SK-N-SH (cell line): ENCODE measurements at regions not wholly inside any gene's neighbourhood (a gene's known extent, or its start where the extent isn't known, plus 50 kb on each side); places are given as distances from the start of the nearest gene placed in this dataset.

Experiments used
- ELF1 ChIP-seq: IDR thresholded peaks from 2 replicates; pipeline ENCODE4 v1.4.0; 2012
- EP300 ChIP-seq, 2 experiments: IDR thresholded peaks; 2 replicates each; pipeline versions ENCODE4 v1.4.0 to v1.6.1; 2012; ENCODE audit warnings: borderline replicate concordance in 1 of 2, low read depth in 1 of 2, low read length in 1 of 2
- EZH2phosphoT487 ChIP-seq: fragments of 200-600 bp; sonication (generic); IDR thresholded peaks from 2 replicates; pipeline ENCODE4 v1.6.1; 2017; ENCODE audit warnings: low read depth, mixed run types, mild to moderate bottlenecking, antibody characterized with exemption, moderate library complexity, borderline replicate concordance
- GABPA ChIP-seq: IDR thresholded peaks from 2 replicates; pipeline ENCODE4 v1.4.0; 2012; ENCODE audit warnings: low read depth, mild to moderate bottlenecking
- MEF2A ChIP-seq: IDR thresholded peaks from 2 replicates; pipeline ENCODE4 v1.4.0; 2012; ENCODE audit warnings: low read depth, borderline replicate concordance
- NFIC ChIP-seq: IDR thresholded peaks from 2 replicates; pipeline ENCODE4 v1.4.0; 2012; ENCODE audit warnings: borderline replicate concordance
- NRF1 ChIP-seq: IDR thresholded peaks from 2 replicates; pipeline ENCODE4 v1.6.1; 2012; ENCODE audit warnings: low read depth, mild to moderate bottlenecking, low read length
- POLR2AphosphoS5 ChIP-seq: IDR thresholded peaks from 2 replicates; pipeline ENCODE4 v1.6.1; 2012; ENCODE audit warnings: low read depth, low read length
- SIN3A ChIP-seq: IDR thresholded peaks from 2 replicates; pipeline ENCODE4 v1.6.1; 2012; ENCODE audit warnings: low read depth, mild to moderate bottlenecking, low read length, moderate library complexity, borderline replicate concordance
- YY1 ChIP-seq: IDR thresholded peaks from 2 replicates; pipeline ENCODE4 v1.4.0; 2012; ENCODE audit warnings: low read depth, mild to moderate bottlenecking
- TF ChIP-seq, protein P1 (sequence below): IDR thresholded peaks from 2 replicates; pipeline ENCODE4 v1.4.0; 2012; ENCODE audit warnings: low read depth
- TF ChIP-seq, protein P2 (sequence below): fragments of 200-600 bp; sonication (generic); IDR thresholded peaks from 2 replicates; pipeline ENCODE4 v1.6.1; 2017; ENCODE audit warnings: antibody characterized with exemption, mild to moderate bottlenecking, moderate library complexity
- TF ChIP-seq, protein P3 (sequence below): IDR thresholded peaks from 2 replicates; pipeline ENCODE4 v1.4.0; 2012; ENCODE audit warnings: low read depth, borderline replicate concordance

DNA sequence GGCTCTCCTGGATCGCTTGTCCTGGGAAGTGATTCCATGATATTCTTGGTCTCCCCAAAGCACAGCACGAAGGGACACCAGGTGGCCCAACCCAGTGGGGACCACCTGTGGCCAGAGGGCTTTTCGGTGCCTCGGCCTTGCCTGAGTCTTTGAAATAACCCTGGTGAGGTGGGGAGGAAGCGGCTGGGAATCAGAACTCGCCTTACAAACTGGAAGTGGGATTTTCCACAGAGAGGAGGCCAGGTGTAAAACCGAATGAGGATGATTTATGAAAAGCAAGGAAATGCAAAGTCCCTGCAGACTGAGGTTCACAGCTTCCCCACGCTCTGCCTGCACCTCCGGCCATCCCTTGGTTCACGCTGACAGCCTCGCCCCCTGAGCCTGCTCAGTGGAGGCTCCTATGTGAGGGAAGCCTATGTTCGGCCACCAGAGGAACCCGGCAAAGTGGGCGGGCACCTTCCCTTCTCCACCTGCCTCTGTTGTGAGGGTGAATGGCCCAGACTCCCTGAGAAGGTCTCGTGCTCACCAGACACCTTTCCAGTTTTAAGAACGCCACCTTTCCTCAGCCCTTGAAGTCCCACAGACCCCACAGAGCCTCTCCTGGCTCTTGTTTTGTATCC, 133.8 kb upstream of the CST7 start:
- TF ChIP-seq, protein P1, sequence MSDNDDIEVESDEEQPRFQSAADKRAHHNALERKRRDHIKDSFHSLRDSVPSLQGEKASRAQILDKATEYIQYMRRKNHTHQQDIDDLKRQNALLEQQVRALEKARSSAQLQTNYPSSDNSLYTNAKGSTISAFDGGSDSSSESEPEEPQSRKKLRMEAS: no peak
- TF ChIP-seq, protein P2, sequence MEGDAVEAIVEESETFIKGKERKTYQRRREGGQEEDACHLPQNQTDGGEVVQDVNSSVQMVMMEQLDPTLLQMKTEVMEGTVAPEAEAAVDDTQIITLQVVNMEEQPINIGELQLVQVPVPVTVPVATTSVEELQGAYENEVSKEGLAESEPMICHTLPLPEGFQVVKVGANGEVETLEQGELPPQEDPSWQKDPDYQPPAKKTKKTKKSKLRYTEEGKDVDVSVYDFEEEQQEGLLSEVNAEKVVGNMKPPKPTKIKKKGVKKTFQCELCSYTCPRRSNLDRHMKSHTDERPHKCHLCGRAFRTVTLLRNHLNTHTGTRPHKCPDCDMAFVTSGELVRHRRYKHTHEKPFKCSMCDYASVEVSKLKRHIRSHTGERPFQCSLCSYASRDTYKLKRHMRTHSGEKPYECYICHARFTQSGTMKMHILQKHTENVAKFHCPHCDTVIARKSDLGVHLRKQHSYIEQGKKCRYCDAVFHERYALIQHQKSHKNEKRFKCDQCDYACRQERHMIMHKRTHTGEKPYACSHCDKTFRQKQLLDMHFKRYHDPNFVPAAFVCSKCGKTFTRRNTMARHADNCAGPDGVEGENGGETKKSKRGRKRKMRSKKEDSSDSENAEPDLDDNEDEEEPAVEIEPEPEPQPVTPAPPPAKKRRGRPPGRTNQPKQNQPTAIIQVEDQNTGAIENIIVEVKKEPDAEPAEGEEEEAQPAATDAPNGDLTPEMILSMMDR: no peak
- no peak for TF ChIP-seq NFIC
- TF ChIP-seq MEF2A: no peak
- TF ChIP-seq POLR2AphosphoS5: no peak
- no peak for TF ChIP-seq EP300 (IDR thresholded peaks at IDR 0.05; ENCODE audit: borderline replicate concordance in 1 of 2, low read depth in 1 of 2, low read length in 1 of 2)
- TF ChIP-seq, protein P3, sequence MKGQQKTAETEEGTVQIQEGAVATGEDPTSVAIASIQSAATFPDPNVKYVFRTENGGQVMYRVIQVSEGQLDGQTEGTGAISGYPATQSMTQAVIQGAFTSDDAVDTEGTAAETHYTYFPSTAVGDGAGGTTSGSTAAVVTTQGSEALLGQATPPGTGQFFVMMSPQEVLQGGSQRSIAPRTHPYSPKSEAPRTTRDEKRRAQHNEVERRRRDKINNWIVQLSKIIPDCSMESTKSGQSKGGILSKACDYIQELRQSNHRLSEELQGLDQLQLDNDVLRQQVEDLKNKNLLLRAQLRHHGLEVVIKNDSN: no peak
- TF ChIP-seq NRF1: no peak
- no peak for TF ChIP-seq YY1
- TF ChIP-seq EZH2phosphoT487: no peak
- no peak for TF ChIP-seq SIN3A
- TF ChIP-seq GABPA: no peak
- no peak for TF ChIP-seq ELF1
